ENCODE measurements at regions not wholly inside any gene's neighbourhood (a gene's known extent, or its start where the extent isn't known, plus 50 kb on each side); places are given as distances from the start of the nearest gene placed in this dataset.
A peak's percentile ranks its signal among the peaks of the same experiment; 100 is the strongest.

- no peaks in the 10 kb centered on the region for H3K36me3 ChIP-seq
- no peaks in the 10 kb centered on the region for H3K9me3 ChIP-seq
- no peak overlapping the region for H3K4me3 ChIP-seq
- WGBS, 2 donors (ENCODE audit: low coverage in 1 of 2): 95 to 96% methylated on average over 4 of the region's 7 CpGs
- H3K27ac ChIP-seq: no peak overlapping the region
- H3K27me3 ChIP-seq: peaks cover 38% of the 10 kb centered on the region
- H3K4me1 ChIP-seq: peaks cover 0 to 10% (median 0%) of the 10 kb centered on the region in 3 donors
- no peak for ATAC-seq
- TF ChIP-seq EP300 (IDR thresholded peaks at IDR 0.05) (no peak), POLR2A (IDR thresholded peaks at IDR 0.05) (no peak), POLR2AphosphoS5 (IDR thresholded peaks at IDR 0.05) (no peak), CTCF (IDR thresholded peaks at IDR 0.05) (no peak)
Observed at GRCh38 chr10:131451407-131452015, 140.0 kb upstream of the TCERG1L start.

- Histone ChIP-seq H3K4me1 (peaks cover 0 to 10% (median 0%) of the 10 kb centered on the region in 3 donors), H3K9me3 (no peaks in the 10 kb centered on the region), H3K4me3 (peak overlapping the region in 1 of 2 donors; percentile 37), H3K27me3 (peaks cover 53% of the 10 kb centered on the region), H3K27ac (no peak overlapping the region), H3K36me3 (no peaks in the 10 kb centered on the region)
- WGBS, 2 donors (ENCODE audit: low coverage in 1 of 2): 53 to 65% methylated on average over 8 of the region's 33 CpGs
- TF ChIP-seq POLR2AphosphoS5 (IDR thresholded peaks at IDR 0.05) (no peak), EP300 (IDR thresholded peaks at IDR 0.05) (no peak), CTCF (IDR thresholded peaks at IDR 0.05) (no peak), POLR2A (IDR thresholded peaks at IDR 0.05) (no peak)
- ATAC-seq: no peak
Observed at GRCh38 chr10:131452926-131453720, 141.6 kb upstream of the TCERG1L start.

GRCh38 chr10:131453721-131454634 lies 142.5 kb upstream of the TCERG1L start:
- no peaks in the 10 kb centered on the region for H3K9me3 ChIP-seq
- peaks cover 53% of the 10 kb centered on the region for H3K27me3 ChIP-seq
- 17 to 29% methylated on average over 6 to 9 of the region's 32 CpGs for WGBS, 2 donors (ENCODE audit: low coverage in 1 of 2)
- H3K4me1 ChIP-seq: peaks cover 0 to 10% (median 0%) of the 10 kb centered on the region in 3 donors
- ATAC-seq: peak; percentile 29
- H3K4me3 ChIP-seq: peak overlapping the region in 1 of 2 donors; percentile 37
- no peaks in the 10 kb centered on the region for H3K36me3 ChIP-seq
- no peak overlapping the region for H3K27ac ChIP-seq
- TF ChIP-seq CTCF (IDR thresholded peaks at IDR 0.05) (peak in 3 of 4 experiments; percentile 51 to 82 (median 72)), POLR2AphosphoS5 (IDR thresholded peaks at IDR 0.05) (no peak)

- WGBS, 2 donors (ENCODE audit: low coverage in 1 of 2): 45 to 48% methylated on average over 8 to 9 of the region's 11 CpGs
- Histone ChIP-seq H3K36me3 (no peaks in the 10 kb centered on the region), H3K9me3 (no peaks in the 10 kb centered on the region), H3K27me3 (peaks cover 69% of the 10 kb centered on the region), H3K4me3 (no peak overlapping the region), H3K27ac (no peak overlapping the region), H3K4me1 (peaks cover 0 to 10% (median 0%) of the 10 kb centered on the region in 3 donors)
- ATAC-seq: no peak
- TF ChIP-seq POLR2A (IDR thresholded peaks at IDR 0.05) (no peak), EP300 (IDR thresholded peaks at IDR 0.05) (no peak), CTCF (IDR thresholded peaks at IDR 0.05) (no peak), POLR2AphosphoS5 (IDR thresholded peaks at IDR 0.05) (no peak)
Observed at GRCh38 chr10:131456411-131456810, 144.9 kb upstream of the TCERG1L start.

Measured in gastroesophageal sphincter (tissue), 4 donors.